ENCODE measurements at regions not wholly inside any gene's neighbourhood (a gene's known extent, or its start where the extent isn't known, plus 50 kb on each side); places are given as distances from the start of the nearest gene placed in this dataset.

DNA sequence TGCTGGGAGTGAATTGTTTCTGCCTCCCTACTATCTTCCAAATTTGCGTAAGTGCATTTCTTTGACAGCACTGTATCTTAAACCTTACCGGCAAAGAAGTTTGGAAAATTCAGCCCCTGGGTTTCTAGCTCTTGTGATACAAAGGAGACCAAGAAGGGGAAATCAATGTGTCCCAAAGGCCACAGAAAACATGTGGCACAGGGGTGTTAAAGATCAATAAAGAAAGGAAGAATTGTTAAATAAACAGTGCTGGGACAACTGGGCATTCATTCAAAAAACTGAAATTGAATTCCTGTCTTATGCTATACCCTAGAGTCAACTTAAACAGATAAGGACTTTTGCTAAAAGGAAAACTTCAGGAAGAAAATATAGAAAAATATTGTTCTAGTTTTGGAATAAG is 328.1 kb downstream of the MAN2A1 start:
- H3K4me1 ChIP-seq, result no peaks in the 10 kb centered on the region

GRCh38 chr5:110018509-110018908 is 328.8 kb downstream of the MAN2A1 start:
- H3K4me3 ChIP-seq, result no peak overlapping the region
- no peak overlapping the region for H3K27ac ChIP-seq
- H3K27me3 ChIP-seq, result no peaks in the 10 kb centered on the region
- TF ChIP-seq EZH2phosphoT487 (IDR thresholded peaks at IDR 0.05), result no peak
- TF ChIP-seq, protein P1, sequence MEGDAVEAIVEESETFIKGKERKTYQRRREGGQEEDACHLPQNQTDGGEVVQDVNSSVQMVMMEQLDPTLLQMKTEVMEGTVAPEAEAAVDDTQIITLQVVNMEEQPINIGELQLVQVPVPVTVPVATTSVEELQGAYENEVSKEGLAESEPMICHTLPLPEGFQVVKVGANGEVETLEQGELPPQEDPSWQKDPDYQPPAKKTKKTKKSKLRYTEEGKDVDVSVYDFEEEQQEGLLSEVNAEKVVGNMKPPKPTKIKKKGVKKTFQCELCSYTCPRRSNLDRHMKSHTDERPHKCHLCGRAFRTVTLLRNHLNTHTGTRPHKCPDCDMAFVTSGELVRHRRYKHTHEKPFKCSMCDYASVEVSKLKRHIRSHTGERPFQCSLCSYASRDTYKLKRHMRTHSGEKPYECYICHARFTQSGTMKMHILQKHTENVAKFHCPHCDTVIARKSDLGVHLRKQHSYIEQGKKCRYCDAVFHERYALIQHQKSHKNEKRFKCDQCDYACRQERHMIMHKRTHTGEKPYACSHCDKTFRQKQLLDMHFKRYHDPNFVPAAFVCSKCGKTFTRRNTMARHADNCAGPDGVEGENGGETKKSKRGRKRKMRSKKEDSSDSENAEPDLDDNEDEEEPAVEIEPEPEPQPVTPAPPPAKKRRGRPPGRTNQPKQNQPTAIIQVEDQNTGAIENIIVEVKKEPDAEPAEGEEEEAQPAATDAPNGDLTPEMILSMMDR (IDR thresholded peaks at IDR 0.05), result no peak
- H3F3A ChIP-seq (ENCODE audit: low read depth), result no peaks in the 10 kb centered on the region
- no peaks in the 10 kb centered on the region for H3K9me3 ChIP-seq (ENCODE audit: low read depth)
- no peaks in the 10 kb centered on the region for H3K79me2 ChIP-seq (ENCODE audit: low read depth)
- H3K36me3 Mint-ChIP-seq, result no peaks in the 10 kb centered on the region
- H3K9me3 Mint-ChIP-seq, result peaks cover 3% of the 10 kb centered on the region
- no peak overlapping the region for H3K4me3 Mint-ChIP-seq
- no peaks in the 10 kb centered on the region for H4K20me1 ChIP-seq (ENCODE audit: low read depth)
- H3K36me3 ChIP-seq, result no peaks in the 10 kb centered on the region
- no peak overlapping the region for H3K9ac ChIP-seq
- H3K4me1 Mint-ChIP-seq, result no peaks in the 10 kb centered on the region
- H3K27me3 Mint-ChIP-seq (ENCODE audit: insufficient read depth, low read depth), result no peaks in the 10 kb centered on the region
- H3K4me2 ChIP-seq, result no peak overlapping the region
- no peak overlapping the region for H2AFZ ChIP-seq (replicated peaks)
- no peak overlapping the region for H3K27ac Mint-ChIP-seq
- no peak for DNase-seq (ENCODE audit: low spot score)
- no peaks in the 10 kb centered on the region for H3K4me1 ChIP-seq

More for the DNA sequence above, 328.1 kb downstream of the MAN2A1 start:
- Mint-ChIP-seq H3K27me3 (ENCODE audit: insufficient read depth, low read depth) (no peaks in the 10 kb centered on the region), H3K9me3 (peaks cover 3% of the 10 kb centered on the region), H3K4me3 (no peak overlapping the region), H3K27ac (peak overlapping the region; percentile 15), H3K36me3 (no peaks in the 10 kb centered on the region), H3K4me1 (no peaks in the 10 kb centered on the region)
- H3K4me3 ChIP-seq, result no peak overlapping the region
- H3F3A ChIP-seq (ENCODE audit: low read depth), result no peaks in the 10 kb centered on the region
- no peak overlapping the region for H2AFZ ChIP-seq (replicated peaks)
- H3K36me3 ChIP-seq, result no peaks in the 10 kb centered on the region
- TF ChIP-seq, protein P1 (IDR thresholded peaks at IDR 0.05), result no peak
- no peak for TF ChIP-seq EZH2 (IDR thresholded peaks at IDR 0.05)
- no peak for TF ChIP-seq EZH2phosphoT487 (IDR thresholded peaks at IDR 0.05)
- no peaks in the 10 kb centered on the region for H3K9me3 ChIP-seq (ENCODE audit: low read depth)
- DNase-seq (ENCODE audit: low spot score), result no peak
- H3K79me2 ChIP-seq (ENCODE audit: low read depth), result no peaks in the 10 kb centered on the region
- H3K9ac ChIP-seq, result no peak overlapping the region
- no peak overlapping the region for H3K4me2 ChIP-seq
- no peaks in the 10 kb centered on the region for H3K27me3 ChIP-seq
- H3K27ac ChIP-seq, result no peak overlapping the region
- no peaks in the 10 kb centered on the region for H4K20me1 ChIP-seq (ENCODE audit: low read depth)

DNA sequence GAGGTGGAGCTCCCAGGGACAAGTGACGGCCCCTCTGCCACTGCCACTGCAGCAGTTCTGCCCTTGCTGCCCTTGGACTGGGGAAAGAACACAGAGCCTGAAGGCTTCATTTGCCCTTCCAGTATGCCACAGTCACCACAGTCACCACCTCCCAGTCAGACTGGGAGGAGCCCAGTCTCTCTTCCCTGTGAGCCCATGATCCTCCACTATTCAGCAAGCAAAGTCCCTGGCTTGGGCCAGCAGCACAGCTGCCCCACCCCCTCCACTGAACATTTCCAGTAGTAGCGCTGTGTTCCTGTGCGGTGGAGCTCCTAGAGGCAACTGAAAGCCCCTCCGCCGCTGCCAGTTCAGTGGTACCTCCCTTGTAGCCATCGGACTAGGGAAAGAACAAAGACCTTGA is 329.4 kb downstream of the MAN2A1 start:
- H3K27me3 ChIP-seq, result no peaks in the 10 kb centered on the region
- no peaks in the 10 kb centered on the region for H3K4me1 Mint-ChIP-seq
- no peaks in the 10 kb centered on the region for H3K9me3 ChIP-seq (ENCODE audit: low read depth)
- no peak overlapping the region for H3K4me2 ChIP-seq
- TF ChIP-seq EZH2 (IDR thresholded peaks at IDR 0.05), result no peak
- TF ChIP-seq, protein P1 (IDR thresholded peaks at IDR 0.05), result no peak
- TF ChIP-seq EZH2phosphoT487 (IDR thresholded peaks at IDR 0.05), result no peak
- H3K4me1 ChIP-seq, result no peaks in the 10 kb centered on the region
- no peak overlapping the region for H3K4me3 Mint-ChIP-seq
- no peak overlapping the region for H3K27ac Mint-ChIP-seq
- H3K9me3 Mint-ChIP-seq, result peaks cover 6% of the 10 kb centered on the region
- H3K9ac ChIP-seq, result no peak overlapping the region
- H3K27ac ChIP-seq, result no peak overlapping the region
- no peaks in the 10 kb centered on the region for H3K36me3 Mint-ChIP-seq
- H2AFZ ChIP-seq (replicated peaks), result no peak overlapping the region
- H3K4me3 ChIP-seq, result no peak overlapping the region
- DNase-seq (ENCODE audit: low spot score), result no peak
- no peaks in the 10 kb centered on the region for H3K36me3 ChIP-seq
- no peaks in the 10 kb centered on the region for H3K79me2 ChIP-seq (ENCODE audit: low read depth)
- H3K27me3 Mint-ChIP-seq (ENCODE audit: insufficient read depth, low read depth), result no peaks in the 10 kb centered on the region
- no peaks in the 10 kb centered on the region for H3F3A ChIP-seq (ENCODE audit: low read depth)
- no peaks in the 10 kb centered on the region for H4K20me1 ChIP-seq (ENCODE audit: low read depth)

Data from neural progenitor cell (in vitro differentiated cells).